Keratinocyte (primary cell): ENCODE measurements at regions not wholly inside any gene's neighbourhood (a gene's known extent, or its start where the extent isn't known, plus 50 kb on each side); places are given as distances from the start of the nearest gene placed in this dataset.
A peak's percentile ranks its signal among the peaks of the same experiment; 100 is the strongest.

Experiments used
- DNase-seq: peaks from one replicate; pipeline ENCODE4 v3.0.0-alpha.2; 2011; ENCODE audit warnings: low read depth, missing footprints, low spot score
- FAIRE-seq: peaks from 2 replicates; lab custom pipeline; 2011; peaks lifted over from hg19 to GRCh38; lab: Jason Lieb, UNC
- H2AFZ ChIP-seq: 2 replicates; pipeline ENCODE4 v1.6.0; 2012; ENCODE audit warnings: low read length, control low read depth, inconsistent platforms; ENCODE audit not compliant: control insufficient read depth
- H3K27ac ChIP-seq: 2 replicates; pipeline ENCODE4 v1.5.1; 2011; ENCODE audit warnings: low read length; ENCODE audit not compliant: control insufficient read depth, insufficient read depth
- H3K27me3 ChIP-seq: 3 replicates; pipeline ENCODE4 v1.6.0; 2011; ENCODE audit warnings: low read length; ENCODE audit not compliant: control insufficient read depth, insufficient read depth; ENCODE audit errors: extremely low read depth
- H3K36me3 ChIP-seq, 2 experiments: 2 replicates in 1 of 2; 3 replicates in 1 of 2; pipeline ENCODE4 v1.5.1; 2011; ENCODE audit warnings: low read length in 2 of 2, mild to moderate bottlenecking in 1 of 2; ENCODE audit not compliant: control insufficient read depth in 2 of 2, insufficient read depth in 2 of 2; ENCODE audit errors: extremely low read depth in 1 of 2
- H3K4me1 ChIP-seq: 3 replicates; pipeline ENCODE4 v1.5.1; 2011; ENCODE audit warnings: low read length; ENCODE audit not compliant: control insufficient read depth, insufficient read depth; ENCODE audit errors: extremely low read depth
- H3K4me2 ChIP-seq: 3 replicates; pipeline ENCODE4 v1.6.0; 2011; ENCODE audit warnings: low read depth, low read length; ENCODE audit not compliant: control insufficient read depth, insufficient read depth; ENCODE audit errors: extremely low read depth
- H3K4me3 ChIP-seq, 3 experiments: fragments of 200-600 bp in 1 of 3; sonication (generic) in 1 of 3; 2 replicates in 2 of 3; 3 replicates in 1 of 3; pipeline ENCODE4 v1.5.1; 2011 to 2016; ENCODE audit warnings: low read length in 3 of 3, mild to moderate bottlenecking in 3 of 3, control low read depth in 2 of 3, inconsistent platforms in 1 of 3, low read depth in 1 of 3, mixed read lengths in 1 of 3, mixed run types in 1 of 3, moderate library complexity in 1 of 3; ENCODE audit not compliant: control insufficient read depth in 2 of 3, insufficient read depth in 2 of 3; ENCODE audit errors: extremely low read depth in 1 of 3
- H3K79me2 ChIP-seq: 2 replicates; pipeline ENCODE4 v1.6.0; 2012; ENCODE audit warnings: low read length; ENCODE audit not compliant: control insufficient read depth, insufficient read depth
- H3K9ac ChIP-seq: 3 replicates; pipeline ENCODE4 v1.6.0; 2011; ENCODE audit warnings: low read length; ENCODE audit not compliant: control insufficient read depth, insufficient read depth; ENCODE audit errors: extremely low read depth
- H3K9me1 ChIP-seq: 3 replicates; pipeline ENCODE4 v1.6.0; 2011; ENCODE audit warnings: low read length; ENCODE audit not compliant: control insufficient read depth, insufficient read depth; ENCODE audit errors: extremely low read depth
- H3K9me3 ChIP-seq: 2 replicates; pipeline ENCODE4 v1.5.1; 2012; ENCODE audit warnings: low read depth, low read length; ENCODE audit not compliant: control insufficient read depth
- H4K20me1 ChIP-seq: 3 replicates; pipeline ENCODE4 v1.6.0; 2011; ENCODE audit warnings: low read length; ENCODE audit not compliant: control insufficient read depth, insufficient read depth; ENCODE audit errors: extremely low read depth
- CTCF ChIP-seq, 3 experiments: IDR thresholded peaks in 1 of 3; conservative IDR thresholded peaks in 1 of 3; optimal IDR thresholded peaks in 1 of 3; 2 replicates in 2 of 3; 3 replicates in 1 of 3; pipeline versions ENCODE3 to v1.5.1; 2011; ENCODE audit warnings: low read length in 3 of 3, mild to moderate bottlenecking in 3 of 3, moderate library complexity in 2 of 3, control low read depth in 1 of 3, inconsistent platforms in 1 of 3; ENCODE audit not compliant: insufficient read depth in 2 of 3; ENCODE audit errors: extremely low read depth in 1 of 3
- EZH2 ChIP-seq: IDR thresholded peaks from one replicate; pipeline ENCODE4 v1.6.1; 2012; ENCODE audit warnings: inconsistent platforms, mild to moderate bottlenecking, low read length, moderate library complexity
- dilution Hi-C: fragments of 300-500 bp; cut with MboI; formaldehyde crosslinking; loops from one replicate; pipeline ENCODE4 v1.7.0; 2020; ENCODE audit warnings: low sequenced_read_pairs; ENCODE audit not compliant: extremely low pct_ligation_motif_present

GRCh38 chr1:55538428-55538827 is 323.3 kb upstream of the USP24 start:
- Histone ChIP-seq H3K9ac (no peak overlapping the region), H3K4me2 (no peak overlapping the region), H3K27me3 (no peaks in the 10 kb centered on the region), H3K79me2 (no peaks in the 10 kb centered on the region), H3K4me1 (no peaks in the 10 kb centered on the region), H3K9me3 (no peaks in the 10 kb centered on the region), H3K9me1 (no peaks in the 10 kb centered on the region), H4K20me1 (no peaks in the 10 kb centered on the region), H3K36me3 (no peaks in the 10 kb centered on the region), H2AFZ (no peak overlapping the region), H3K27ac (no peak overlapping the region), H3K4me3 (no peak overlapping the region)
- no peak for FAIRE-seq
- TF ChIP-seq CTCF (optimal IDR thresholded peaks at IDR 0.05 in 1 of 3, IDR thresholded peaks at IDR 0.05 in 1 of 3, conservative IDR thresholded peaks at IDR 0.05 in 1 of 3; ENCODE audit: extremely low read depth in 1 of 3, insufficient read depth in 2 of 3, low read length in 3 of 3) (no peak), EZH2 (no peak)
- no peak for DNase-seq
- dilution Hi-C loops: no loop called here

GRCh38 chr1:55536545-55536865 is 321.3 kb upstream of the USP24 start:
- no peak overlapping the region for H3K27ac ChIP-seq
- no peaks in the 10 kb centered on the region for H4K20me1 ChIP-seq
- H3K27me3 ChIP-seq: peaks cover 4% of the 10 kb centered on the region
- FAIRE-seq (peak; percentile 53), DNase-seq (no peak)
- no peaks in the 10 kb centered on the region for H3K9me1 ChIP-seq
- no peaks in the 10 kb centered on the region for H3K79me2 ChIP-seq
- no peaks in the 10 kb centered on the region for H3K4me1 ChIP-seq
- no peaks in the 10 kb centered on the region for H3K9me3 ChIP-seq
- no peaks in the 10 kb centered on the region for H3K36me3 ChIP-seq
- TF ChIP-seq EZH2 (no peak), CTCF (optimal IDR thresholded peaks at IDR 0.05 in 1 of 3, IDR thresholded peaks at IDR 0.05 in 1 of 3, conservative IDR thresholded peaks at IDR 0.05 in 1 of 3; ENCODE audit: extremely low read depth in 1 of 3, insufficient read depth in 2 of 3, low read length in 3 of 3) (no peak)
- no peak overlapping the region for H3K9ac ChIP-seq
- no peak overlapping the region for H3K4me2 ChIP-seq
- dilution Hi-C loops: no loop called here
- H3K4me3 ChIP-seq: no peak overlapping the region
- H2AFZ ChIP-seq: no peak overlapping the region
